Gastroesophageal sphincter (tissue), 3 donors: ENCODE measurements at regions not wholly inside any gene's neighbourhood (a gene's known extent, or its start where the extent isn't known, plus 50 kb on each side); places are given as distances from the start of the nearest gene placed in this dataset.

Experiments
- EP300 ChIP-seq: sonication (generic); formaldehyde crosslinking; IDR thresholded peaks from one replicate; pipeline ENCODE4 v1.6.1; 2017; ENCODE audit warnings: antibody characterized with exemption, mild to moderate bottlenecking
- POLR2A ChIP-seq, 2 donors: fragments of 450-650 bp; IDR thresholded peaks; one replicate each; pipeline ENCODE4 v1.6.1; 2017; ENCODE audit warnings: antibody characterized with exemption in 2 of 2, mild to moderate bottlenecking in 2 of 2, moderate library complexity in 1 of 2
- TF ChIP-seq, protein P1 (sequence below), 4 experiments: fragments of 200-600 bp in 2 of 4; fragments of 450-650 bp in 2 of 4; sonication (generic) in 1 of 4; IDR thresholded peaks; one replicate each; pipeline ENCODE4 v1.5.1; 2017 to 2019; ENCODE audit warnings: antibody characterized with exemption in 4 of 4, mild to moderate bottlenecking in 2 of 4, moderate library complexity in 2 of 4

DNA sequence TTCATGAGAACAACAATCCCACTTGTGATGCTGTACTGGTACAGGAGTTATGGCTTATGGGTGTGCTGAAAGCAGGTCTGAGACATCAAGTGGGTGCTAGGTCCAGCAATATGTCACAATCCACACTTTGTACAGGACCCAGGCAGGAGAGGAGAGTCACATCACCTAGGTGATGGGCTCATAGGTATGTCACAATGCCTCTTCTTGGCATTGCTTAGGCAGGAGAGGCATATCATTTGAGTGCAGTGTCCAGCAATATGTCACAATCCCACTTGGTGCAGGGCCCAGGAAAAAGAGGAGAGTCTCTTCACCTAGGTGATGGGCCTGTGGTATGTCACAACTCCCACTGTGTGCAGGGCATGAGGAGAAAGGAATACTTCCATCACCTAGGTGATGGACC lies 2110.0 kb downstream of the TP53TG3F start:
- TF ChIP-seq, protein P1, sequence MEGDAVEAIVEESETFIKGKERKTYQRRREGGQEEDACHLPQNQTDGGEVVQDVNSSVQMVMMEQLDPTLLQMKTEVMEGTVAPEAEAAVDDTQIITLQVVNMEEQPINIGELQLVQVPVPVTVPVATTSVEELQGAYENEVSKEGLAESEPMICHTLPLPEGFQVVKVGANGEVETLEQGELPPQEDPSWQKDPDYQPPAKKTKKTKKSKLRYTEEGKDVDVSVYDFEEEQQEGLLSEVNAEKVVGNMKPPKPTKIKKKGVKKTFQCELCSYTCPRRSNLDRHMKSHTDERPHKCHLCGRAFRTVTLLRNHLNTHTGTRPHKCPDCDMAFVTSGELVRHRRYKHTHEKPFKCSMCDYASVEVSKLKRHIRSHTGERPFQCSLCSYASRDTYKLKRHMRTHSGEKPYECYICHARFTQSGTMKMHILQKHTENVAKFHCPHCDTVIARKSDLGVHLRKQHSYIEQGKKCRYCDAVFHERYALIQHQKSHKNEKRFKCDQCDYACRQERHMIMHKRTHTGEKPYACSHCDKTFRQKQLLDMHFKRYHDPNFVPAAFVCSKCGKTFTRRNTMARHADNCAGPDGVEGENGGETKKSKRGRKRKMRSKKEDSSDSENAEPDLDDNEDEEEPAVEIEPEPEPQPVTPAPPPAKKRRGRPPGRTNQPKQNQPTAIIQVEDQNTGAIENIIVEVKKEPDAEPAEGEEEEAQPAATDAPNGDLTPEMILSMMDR (IDR thresholded peaks at IDR 0.05): no peak
- TF ChIP-seq POLR2A (IDR thresholded peaks at IDR 0.05) (no peak), EP300 (no peak)
